GM21515 (cell line): ENCODE measurements at regions not wholly inside any gene's neighbourhood (a gene's known extent, or its start where the extent isn't known, plus 50 kb on each side); places are given as distances from the start of the nearest gene placed in this dataset.
"Not testable (repeated sequence)": the region's sequence is repeated elsewhere in the genome, so short reads cannot be mapped to it uniquely, and the experiment has no call there.

Experiments used
- ATAC-seq: cut with Tn5 transposase; IDR thresholded peaks from one replicate; pipeline ENCODE4 v1.9.1; 2021; ENCODE audit not compliant: unreplicated experiment

GRCh38 chr7:149683898-149684297 lies 89.5 kb downstream of the ZNF467 start:
- no peak for ATAC-seq

DNA sequence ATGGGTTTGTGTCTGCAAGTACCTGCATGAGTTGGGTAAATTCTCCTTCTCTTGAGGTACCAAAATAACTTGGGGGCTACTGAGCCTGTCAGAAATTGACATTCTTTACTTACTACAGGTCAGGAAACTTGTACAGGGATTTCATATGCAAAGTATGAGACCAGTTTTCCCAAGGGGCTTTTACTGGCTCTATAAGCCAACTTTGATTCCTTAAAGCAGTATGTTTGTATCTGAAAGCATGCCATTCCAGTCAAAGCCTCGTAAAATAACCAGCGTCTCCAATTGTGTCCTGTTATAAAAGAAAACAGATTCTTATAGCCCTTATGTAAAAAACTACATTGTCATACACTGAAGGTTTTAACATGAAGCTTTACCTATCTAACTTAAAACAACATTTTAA lies 90.2 kb downstream of the ZNF467 start:
- no peak for ATAC-seq

DNA sequence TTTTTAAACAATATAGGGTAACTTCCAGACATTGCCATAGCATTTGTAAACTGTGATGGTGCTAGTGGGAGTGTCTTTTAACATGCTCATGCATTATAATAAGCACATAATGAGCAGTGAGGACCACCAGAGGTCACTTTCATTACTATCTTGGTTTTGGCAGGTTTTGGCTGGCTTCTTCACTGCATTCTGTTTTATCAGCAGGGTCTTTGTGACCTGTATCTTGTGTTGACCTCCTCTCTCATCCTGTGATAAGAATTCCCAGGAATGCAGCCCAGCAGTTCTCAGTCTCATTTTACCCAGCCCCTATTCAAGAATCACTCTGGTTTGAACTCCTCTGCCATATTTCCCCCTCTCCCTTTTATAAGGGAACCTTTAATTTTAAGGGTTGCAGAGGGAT lies 91.3 kb downstream of the ZNF467 start:
- ATAC-seq = no peak

GRCh38 chr7:149681274-149681673 lies 92.1 kb downstream of the ZNF467 start:
- no peak for ATAC-seq

DNA sequence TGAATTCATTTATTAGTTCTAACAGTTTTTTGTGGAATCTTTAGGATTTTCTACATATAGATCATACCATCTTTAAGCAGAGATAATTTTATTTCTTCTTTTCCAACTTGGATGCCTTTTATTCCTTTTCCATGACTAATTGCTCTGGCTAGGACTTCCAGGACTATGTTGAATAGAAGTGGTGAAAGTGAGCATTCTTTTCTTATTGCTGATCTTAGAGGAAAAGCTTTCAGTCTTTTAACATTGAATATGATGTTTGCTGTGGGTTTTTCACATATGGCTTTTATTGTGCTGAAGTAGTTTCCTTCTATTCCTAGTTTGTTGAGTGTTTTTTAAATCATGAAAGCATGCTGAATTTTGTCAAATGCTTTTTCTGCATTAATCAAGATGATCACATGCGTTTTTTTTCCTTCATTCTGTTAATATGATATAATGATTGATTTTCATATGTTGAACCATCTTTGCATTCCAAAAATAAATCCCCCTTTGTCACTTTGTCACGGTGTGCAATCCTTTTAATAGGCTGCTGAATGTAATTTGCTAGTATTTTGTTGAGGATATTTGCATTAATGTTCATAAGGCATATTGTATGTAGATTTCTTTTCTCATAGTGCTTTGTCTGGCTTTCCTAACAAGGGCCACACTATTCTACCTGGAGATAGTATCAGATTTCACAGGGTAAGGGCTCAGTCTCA lies 92.9 kb downstream of the ZNF467 start:
- ATAC-seq = no peak

DNA sequence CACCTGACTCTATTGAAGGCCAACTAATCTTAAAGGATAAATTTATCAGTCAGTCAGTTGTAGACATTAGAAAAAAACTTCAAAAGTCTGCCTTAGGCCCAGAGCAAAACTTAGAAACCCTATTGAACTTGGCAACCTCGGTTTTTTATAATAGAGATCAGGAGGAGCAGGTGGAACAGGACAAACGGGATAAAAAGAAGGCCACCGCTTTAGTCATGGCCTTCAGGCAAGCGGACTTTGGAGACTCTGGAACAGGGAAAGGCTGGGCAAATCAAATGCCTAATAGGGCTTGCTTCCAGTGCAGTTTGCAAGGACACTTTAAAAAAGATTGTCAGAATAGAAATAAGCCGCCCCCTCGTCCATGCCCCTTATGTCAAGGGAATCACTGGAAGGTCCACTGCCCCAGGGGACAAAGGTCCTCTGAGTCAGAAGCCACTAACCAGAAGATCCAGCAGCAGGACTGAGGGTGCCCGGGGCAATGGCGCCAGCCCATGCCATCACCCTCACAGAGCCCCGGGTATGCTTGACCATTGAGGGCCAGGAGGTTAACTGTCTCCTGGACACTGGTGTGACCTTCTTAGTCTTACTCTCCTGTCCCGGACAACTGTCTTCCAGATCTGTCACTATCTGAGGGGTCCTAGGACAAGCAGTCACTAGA lies 98.5 kb downstream of the ZNF467 start:
- not testable (repeated sequence) for ATAC-seq

GRCh38 chr7:149673006-149673405 lies 100.4 kb downstream of the ZNF467 start:
- ATAC-seq = no peak

DNA sequence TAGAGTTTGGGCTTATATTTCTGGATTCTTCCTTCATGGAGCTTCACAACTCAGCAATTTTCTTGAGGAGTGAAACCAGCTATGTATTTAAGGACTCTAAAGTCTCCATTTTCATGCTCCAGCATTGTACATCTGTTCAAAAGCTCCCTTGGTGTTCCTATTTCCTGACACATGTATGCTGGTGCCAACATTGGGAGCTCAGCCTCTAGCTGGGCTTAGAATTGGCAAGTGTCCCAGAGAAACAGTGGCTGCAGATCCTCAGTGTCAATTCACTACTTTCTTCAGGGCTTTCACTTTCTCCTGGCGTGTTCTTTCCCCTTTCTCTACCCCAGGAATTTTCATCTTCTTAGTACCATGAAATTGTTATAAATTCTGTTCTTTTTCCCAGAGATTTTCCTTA lies 103.1 kb downstream of the ZNF467 start:
- no peak for ATAC-seq

DNA sequence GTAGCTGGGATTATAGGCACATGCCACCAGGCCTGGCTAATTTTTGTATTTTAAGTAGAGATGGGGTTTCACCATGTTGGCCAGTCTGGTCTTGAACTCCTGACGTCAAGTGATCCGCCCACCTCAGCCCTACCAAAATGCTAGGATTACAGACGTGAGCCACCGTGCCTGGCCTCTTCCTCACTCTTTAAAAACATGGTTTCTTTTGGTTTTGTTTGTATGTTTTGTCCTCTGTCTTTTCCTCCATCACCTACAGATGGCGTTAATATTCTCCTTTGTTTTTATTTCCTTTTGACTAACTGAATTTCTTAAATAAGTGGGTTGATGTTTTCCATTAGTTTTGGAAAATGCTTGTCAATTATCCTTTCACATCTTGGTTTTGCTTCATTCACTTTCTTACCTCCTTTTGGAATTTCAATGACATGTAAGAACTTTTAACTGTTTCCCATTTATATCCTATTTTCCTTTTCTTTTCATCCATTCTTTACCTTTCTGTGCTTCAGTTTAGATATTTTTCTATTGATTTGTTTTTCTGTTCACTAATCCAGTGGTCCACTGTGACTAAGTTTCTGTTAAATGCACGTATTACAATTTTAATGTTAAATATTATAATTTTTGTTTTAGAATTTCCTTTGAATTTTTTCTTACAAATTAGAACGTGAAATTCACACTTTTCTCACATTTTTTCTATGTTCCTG lies 104.1 kb downstream of the ZNF467 start:
- no peak for ATAC-seq

- no peak for ATAC-seq
Observed at GRCh38 chr7:149666360-149666945, 106.9 kb downstream of the ZNF467 start.

GRCh38 chr7:149665618-149666017 lies 107.8 kb downstream of the ZNF467 start:
- ATAC-seq = not testable (repeated sequence)

DNA sequence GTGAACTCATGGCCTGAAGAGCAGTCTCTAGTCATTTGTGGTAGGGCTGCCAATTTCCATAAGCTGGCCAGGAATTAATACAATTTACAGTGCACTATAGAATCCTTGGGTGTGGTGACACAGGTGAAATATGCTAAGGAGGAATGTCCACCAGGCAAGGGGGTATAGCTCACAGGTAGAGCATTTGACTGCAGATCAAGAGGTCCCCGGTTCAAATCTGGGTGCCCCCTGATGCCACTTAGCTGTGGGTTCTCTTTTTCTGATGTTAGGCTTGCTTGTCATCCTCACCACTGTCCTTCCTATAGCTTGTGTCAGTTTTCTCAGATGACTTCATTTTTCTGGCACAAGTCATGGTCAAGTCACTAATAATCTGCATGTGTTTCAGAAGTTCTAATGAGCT lies 108.7 kb downstream of the ZNF467 start:
- no peak for ATAC-seq

DNA sequence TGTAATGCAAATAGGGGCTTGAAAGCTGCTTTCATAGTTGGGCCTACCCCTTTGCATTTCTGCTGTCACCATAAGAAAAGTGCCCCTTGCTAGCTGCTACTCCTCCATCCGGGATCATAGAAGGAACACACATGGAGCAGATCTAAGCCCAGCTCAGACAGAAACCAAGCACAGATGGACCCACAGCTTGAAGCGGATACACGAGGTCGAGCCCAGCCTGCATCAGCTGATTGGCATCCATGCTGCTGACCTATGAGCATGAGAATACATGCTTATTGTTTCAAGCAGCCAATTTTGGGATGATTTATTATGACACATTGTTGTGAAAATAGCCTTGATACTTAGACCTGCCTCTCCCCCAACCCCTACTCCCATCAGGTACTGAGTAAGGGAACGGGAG lies 109.2 kb downstream of the ZNF467 start:
- ATAC-seq = no peak

GRCh38 chr7:149662591-149663095 lies 110.7 kb downstream of the ZNF467 start:
- peak; percentile 96 for ATAC-seq

DNA sequence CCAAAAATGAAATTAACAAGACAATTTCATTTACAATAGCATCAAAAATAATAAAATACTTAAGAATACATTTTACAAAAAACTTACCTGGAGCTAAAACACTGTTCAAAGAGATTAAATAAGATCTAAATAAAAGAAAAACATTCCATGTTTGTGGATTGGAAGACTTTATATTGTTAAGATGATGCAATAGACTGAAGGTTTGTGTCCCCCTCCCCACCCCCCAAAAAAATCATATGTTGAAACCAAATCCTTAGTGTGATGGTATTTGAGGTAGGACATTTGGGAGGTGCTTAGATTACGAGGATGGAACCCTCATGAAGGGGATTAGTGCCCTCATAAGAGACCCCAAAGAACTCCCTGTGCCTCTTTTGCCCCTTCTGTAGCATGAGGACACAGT lies 117.6 kb downstream of the ZNF467 start:
- no peak for ATAC-seq

DNA sequence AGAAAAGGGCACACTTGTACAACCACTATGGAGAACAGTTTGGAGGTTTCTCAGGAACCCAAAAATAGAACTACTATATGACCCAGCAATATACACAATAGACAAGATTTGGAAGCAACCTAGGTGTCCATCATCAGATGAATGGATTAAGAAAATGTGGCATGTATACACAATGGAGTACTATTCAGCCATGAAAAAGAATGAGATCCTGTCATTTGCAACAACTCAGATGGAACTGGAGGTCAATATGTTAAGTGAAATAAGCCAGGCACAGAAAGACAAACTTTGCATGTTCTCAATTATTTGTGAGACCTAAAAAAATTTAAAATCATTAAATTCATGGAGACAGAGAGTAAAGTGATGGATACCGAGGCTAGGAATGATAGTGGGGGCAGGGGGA lies 118.8 kb downstream of the ZNF467 start:
- ATAC-seq = no peak

GRCh38 chr7:149650190-149650589 lies 123.2 kb downstream of the ZNF467 start:
- ATAC-seq = not testable (repeated sequence)

DNA sequence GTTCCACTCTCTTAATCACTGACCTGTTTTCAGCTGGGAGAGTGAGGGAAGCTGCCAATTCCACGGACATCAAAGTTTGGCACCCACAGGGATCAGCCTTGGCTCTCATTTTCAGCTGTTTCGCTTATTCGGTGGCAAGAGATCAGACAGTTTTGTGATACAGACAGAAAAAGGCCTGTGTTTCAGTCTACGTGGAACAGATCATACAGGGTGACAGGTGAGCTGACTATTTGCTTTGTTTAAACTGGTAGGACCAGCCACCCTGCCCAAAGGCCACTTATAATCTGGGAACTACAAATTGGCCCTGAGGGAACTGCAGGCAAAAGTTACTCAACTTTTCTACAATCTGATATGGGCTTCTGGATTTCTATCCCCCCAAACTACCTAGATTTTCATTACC lies 128.6 kb downstream of the ZNF467 start:
- no peak for ATAC-seq

DNA sequence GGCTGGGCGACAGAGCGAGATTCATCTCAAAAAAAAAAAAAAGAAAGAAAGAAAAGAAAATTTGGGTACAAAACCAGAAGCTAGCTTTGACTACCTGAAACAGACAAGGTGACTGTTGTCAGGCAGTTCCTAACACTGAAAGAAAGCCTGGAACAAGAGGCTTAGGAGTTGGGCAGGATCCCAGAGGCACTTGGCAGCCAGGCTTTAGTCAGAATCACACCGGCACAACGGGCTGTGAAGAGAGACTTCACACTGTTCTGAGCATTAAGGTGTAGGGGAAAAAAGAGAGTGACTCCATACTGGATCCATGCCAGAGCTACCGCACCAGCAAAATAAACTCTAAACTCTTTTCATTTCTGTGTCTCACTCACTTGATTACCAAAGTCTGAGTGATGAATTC lies 130.8 kb downstream of the ZNF467 start:
- ATAC-seq = no peak

DNA sequence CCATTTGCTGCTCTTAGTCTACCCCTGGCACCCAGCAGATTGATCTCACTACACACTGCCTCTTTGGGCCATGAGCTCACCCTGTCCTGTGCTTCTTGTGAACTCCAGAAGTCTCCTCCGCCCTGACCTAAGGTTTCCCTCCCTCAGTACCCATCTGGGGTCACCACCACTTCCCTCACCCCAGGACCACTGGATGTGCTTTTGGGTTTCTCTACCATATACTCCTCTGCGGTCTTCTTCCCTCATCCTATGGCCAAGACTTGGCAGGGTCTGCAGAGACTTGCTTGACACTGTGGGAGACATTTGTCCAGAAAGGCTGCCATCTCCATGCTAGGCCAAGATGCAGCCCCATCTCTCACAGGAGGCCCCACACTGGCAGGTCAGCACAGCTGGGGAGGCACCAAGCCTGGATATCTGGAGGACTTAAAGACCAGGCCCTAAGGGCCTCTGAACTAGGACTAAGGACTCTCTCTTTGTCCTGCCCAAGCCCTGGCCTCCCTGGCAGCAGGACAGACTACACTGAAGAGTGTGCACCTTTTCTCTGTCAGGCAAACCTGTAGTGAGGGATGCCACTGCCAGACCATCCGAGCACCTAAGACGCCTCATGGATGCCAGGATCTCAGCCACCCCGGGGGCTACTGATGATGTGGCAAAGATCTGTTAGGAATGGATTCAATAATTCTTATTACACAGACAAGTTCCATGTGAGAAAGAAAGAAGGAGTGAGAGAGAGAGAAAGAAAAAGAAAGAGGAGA lies 134.6 kb downstream of the ZNF467 start:
- ATAC-seq = no peak
